ENCODE measurements at regions not wholly inside any gene's neighbourhood (a gene's known extent, or its start where the extent isn't known, plus 50 kb on each side); places are given as distances from the start of the nearest gene placed in this dataset.

GRCh38 chr4:181420950-181421349 lies 822.3 kb upstream of the TENM3 start:
- DNase-seq, result no peak

GRCh38 chr4:181424362-181425016 lies 818.7 kb upstream of the TENM3 start:
- DNase-seq, result no peak

- no peak for DNase-seq
Measured at GRCh38 chr4:181427076-181427475, 816.1 kb upstream of the TENM3 start.

- DNase-seq, result no peak
Measured at GRCh38 chr4:181431006-181431405, 812.2 kb upstream of the TENM3 start.

- no peak for DNase-seq
Measured at GRCh38 chr4:181431661-181432060, 811.5 kb upstream of the TENM3 start.

GRCh38 chr4:181432335-181432734 lies 810.9 kb upstream of the TENM3 start:
- no peak for DNase-seq

GRCh38 chr4:181437895-181438294 lies 805.3 kb upstream of the TENM3 start:
- no peak for DNase-seq

GRCh38 chr4:181438641-181439040 lies 804.6 kb upstream of the TENM3 start:
- DNase-seq, result no peak

- no peak for DNase-seq
Measured at GRCh38 chr4:181443021-181443420, 800.2 kb upstream of the TENM3 start.

- DNase-seq, result no peak
Measured at GRCh38 chr4:181465826-181466225, 777.4 kb upstream of the TENM3 start.

- no peak for DNase-seq
Measured at GRCh38 chr4:181468451-181468850, 774.8 kb upstream of the TENM3 start.

- no peak for DNase-seq
Measured at GRCh38 chr4:181470306-181470705, 772.9 kb upstream of the TENM3 start.

- DNase-seq, result no peak
Measured at GRCh38 chr4:181475359-181475758, 767.8 kb upstream of the TENM3 start.

- DNase-seq, result no peak
Measured at GRCh38 chr4:181475781-181476507, 767.3 kb upstream of the TENM3 start.

GRCh38 chr4:181476508-181476890 lies 766.7 kb upstream of the TENM3 start:
- no peak for DNase-seq

- DNase-seq, result no peak
Measured at GRCh38 chr4:181477591-181477990, 765.6 kb upstream of the TENM3 start.

- DNase-seq, result no peak
Measured at GRCh38 chr4:181478656-181479055, 764.5 kb upstream of the TENM3 start.

- DNase-seq, result no peak
Measured at GRCh38 chr4:181479141-181479540, 764.1 kb upstream of the TENM3 start.

GRCh38 chr4:181484396-181484795 lies 758.8 kb upstream of the TENM3 start:
- DNase-seq, result no peak

GRCh38 chr4:181488926-181489325 lies 754.3 kb upstream of the TENM3 start:
- DNase-seq, result no peak

GRCh38 chr4:181498148-181498547 lies 745.1 kb upstream of the TENM3 start:
- no peak for DNase-seq

GRCh38 chr4:181502611-181503010 lies 740.6 kb upstream of the TENM3 start:
- no peak for DNase-seq

GRCh38 chr4:181503687-181504390 lies 739.4 kb upstream of the TENM3 start:
- no peak for DNase-seq

GRCh38 chr4:181504924-181505323 lies 738.3 kb upstream of the TENM3 start:
- DNase-seq, result no peak
